AG10803 (cell line): ENCODE measurements at regions not wholly inside any gene's neighbourhood (a gene's known extent, or its start where the extent isn't known, plus 50 kb on each side); places are given as distances from the start of the nearest gene placed in this dataset.

Source experiments
- DNase-seq: peaks from one replicate; pipeline ENCODE4 v3.0.0; 2010; ENCODE audit warnings: low read depth
- H3K4me3 ChIP-seq: 2 replicates; pipeline ENCODE4 v1.5.1; 2011; ENCODE audit warnings: mild to moderate bottlenecking, low read length, control low read depth
- CTCF ChIP-seq: conservative IDR thresholded peaks from 2 replicates; pipeline ENCODE4 v1.5.1; 2011; ENCODE audit warnings: mild to moderate bottlenecking, low read length, control low read depth, inconsistent platforms

GRCh38 chr6:104320896-104321295 lies 538.8 kb downstream of the HACE1 start:
- no peak for DNase-seq
- no peak for TF ChIP-seq CTCF
- no peak overlapping the region for H3K4me3 ChIP-seq

- no peak overlapping the region for H3K4me3 ChIP-seq
- DNase-seq, result no peak
- no peak for TF ChIP-seq CTCF
Measured at GRCh38 chr6:104312851-104313250, 546.9 kb downstream of the HACE1 start.

- H3K4me3 ChIP-seq, result no peak overlapping the region
- no peak for DNase-seq
- TF ChIP-seq CTCF, result no peak
Measured at GRCh38 chr6:104306211-104306610, 553.5 kb downstream of the HACE1 start.

GRCh38 chr6:104305206-104305605 lies 554.5 kb downstream of the HACE1 start:
- no peak for DNase-seq
- H3K4me3 ChIP-seq, result no peak overlapping the region
- TF ChIP-seq CTCF, result no peak

GRCh38 chr6:104301951-104302350 lies 557.8 kb downstream of the HACE1 start:
- no peak overlapping the region for H3K4me3 ChIP-seq
- no peak for DNase-seq
- no peak for TF ChIP-seq CTCF

GRCh38 chr6:104286641-104287040 lies 573.1 kb downstream of the HACE1 start:
- no peak for TF ChIP-seq CTCF
- DNase-seq, result no peak
- no peak overlapping the region for H3K4me3 ChIP-seq

GRCh38 chr6:104284872-104285271 lies 574.8 kb downstream of the HACE1 start:
- H3K4me3 ChIP-seq, result no peak overlapping the region
- DNase-seq, result no peak
- no peak for TF ChIP-seq CTCF
